ENCODE measurements at regions not wholly inside any gene's neighbourhood (a gene's known extent, or its start where the extent isn't known, plus 50 kb on each side); places are given as distances from the start of the nearest gene placed in this dataset.

GRCh38 chr9:1431461-1431860, 381.3 kb downstream of the DMRT2 start:
- ATAC-seq (ENCODE audit: poor library complexity) (no peak), DNase-seq (no peak)
- Histone ChIP-seq H3K9me3 (ENCODE audit: control insufficient read depth in 1 of 2, insufficient read depth in 1 of 2, low read length in 2 of 2) (no peaks in the 10 kb centered on the region), H3K4me1 (ENCODE audit: insufficient read depth, low read length) (no peaks in the 10 kb centered on the region), H3K27ac (ENCODE audit: low read depth in 1 of 2, low read length in 2 of 2) (no peak overlapping the region), H3K27me3 (ENCODE audit: control insufficient read depth in 1 of 2, insufficient read depth in 2 of 2, low read length in 2 of 2) (no peaks in the 10 kb centered on the region), H3K4me3 (ENCODE audit: low read length) (no peak overlapping the region), H3K36me3 (ENCODE audit: insufficient read depth, low read length) (no peaks in the 10 kb centered on the region)
- no peaks in the 10 kb centered on the region for H3K9me3 Mint-ChIP-seq
- no peak overlapping the region for H3K27ac Mint-ChIP-seq
- ChIA-PET CTCF (no interaction called here), POLR2A (no interaction called here)
- intact Hi-C loops (cut with DNase I, micrococcal nuclease): no loop called here
- no peak overlapping the region for H3K4me3 Mint-ChIP-seq
- no peaks in the 10 kb centered on the region for H3K4me1 Mint-ChIP-seq (ENCODE audit: low read depth)
- peaks cover 22% of the 10 kb centered on the region for H3K27me3 Mint-ChIP-seq
- TF ChIP-seq CTCF (IDR thresholded peaks at IDR 0.05): no peak
- H3K36me3 Mint-ChIP-seq (ENCODE audit: low read depth): no peaks in the 10 kb centered on the region

- H3K27ac Mint-ChIP-seq: no peak overlapping the region
- H3K27ac ChIP-seq (ENCODE audit: low read depth in 1 of 2, low read length in 2 of 2): no peak overlapping the region
- POLR2A ChIA-PET: no interaction called here
- H3K36me3 ChIP-seq (ENCODE audit: insufficient read depth, low read length): no peaks in the 10 kb centered on the region
- intact Hi-C loops (cut with DNase I, micrococcal nuclease): no loop called here
- no peaks in the 10 kb centered on the region for H3K9me3 Mint-ChIP-seq
- CTCF ChIA-PET: no interaction called here
- no peaks in the 10 kb centered on the region for H3K27me3 ChIP-seq (ENCODE audit: control insufficient read depth in 1 of 2, insufficient read depth in 2 of 2, low read length in 2 of 2)
- no peak overlapping the region for H3K4me3 Mint-ChIP-seq
- no peaks in the 10 kb centered on the region for H3K4me1 ChIP-seq (ENCODE audit: insufficient read depth, low read length)
- H3K27me3 Mint-ChIP-seq: peaks cover 14% of the 10 kb centered on the region
- DNase-seq (no peak), ATAC-seq (ENCODE audit: poor library complexity) (no peak)
- TF ChIP-seq CTCF (IDR thresholded peaks at IDR 0.05): no peak
- H3K36me3 Mint-ChIP-seq (ENCODE audit: low read depth): no peaks in the 10 kb centered on the region
- H3K4me3 ChIP-seq (ENCODE audit: low read length): no peak overlapping the region
- no peaks in the 10 kb centered on the region for H3K9me3 ChIP-seq (ENCODE audit: control insufficient read depth in 1 of 2, insufficient read depth in 1 of 2, low read length in 2 of 2)
- H3K4me1 Mint-ChIP-seq (ENCODE audit: low read depth): no peaks in the 10 kb centered on the region
Measured at GRCh38 chr9:1434052-1434767, 384.1 kb downstream of the DMRT2 start.

GRCh38 chr9:1434811-1435210, 384.7 kb downstream of the DMRT2 start:
- POLR2A ChIA-PET: no interaction called here
- Histone ChIP-seq H3K27me3 (ENCODE audit: control insufficient read depth in 1 of 2, insufficient read depth in 2 of 2, low read length in 2 of 2) (no peaks in the 10 kb centered on the region), H3K4me1 (ENCODE audit: insufficient read depth, low read length) (no peaks in the 10 kb centered on the region), H3K27ac (ENCODE audit: low read depth in 1 of 2, low read length in 2 of 2) (no peak overlapping the region), H3K9me3 (ENCODE audit: control insufficient read depth in 1 of 2, insufficient read depth in 1 of 2, low read length in 2 of 2) (no peaks in the 10 kb centered on the region), H3K36me3 (ENCODE audit: insufficient read depth, low read length) (no peaks in the 10 kb centered on the region), H3K4me3 (ENCODE audit: low read length) (no peak overlapping the region)
- TF ChIP-seq CTCF (IDR thresholded peaks at IDR 0.05): no peak
- no peak for DNase-seq
- Mint-ChIP-seq H3K27ac (no peak overlapping the region), H3K36me3 (ENCODE audit: low read depth) (no peaks in the 10 kb centered on the region), H3K27me3 (peaks cover 13% of the 10 kb centered on the region), H3K4me3 (no peak overlapping the region), H3K9me3 (no peaks in the 10 kb centered on the region), H3K4me1 (ENCODE audit: low read depth) (no peaks in the 10 kb centered on the region)
- intact Hi-C loops (cut with DNase I, micrococcal nuclease): no loop called here
- ATAC-seq (ENCODE audit: poor library complexity): no peak
- CTCF ChIA-PET: no interaction called here
